DOHH2 (cell line): ENCODE measurements at regions not wholly inside any gene's neighbourhood (a gene's known extent, or its start where the extent isn't known, plus 50 kb on each side); places are given as distances from the start of the nearest gene placed in this dataset.

Experiments
- H3F3A ChIP-seq: fragments of 200-600 bp; sonication (generic), shearing (Covaris generic); 2 replicates; pipeline ENCODE4 v1.6.0; 2016; ENCODE audit warnings: antibody characterized with exemption, mild to moderate bottlenecking; ENCODE audit not compliant: control insufficient read depth, insufficient read depth
- H3K27ac ChIP-seq: fragments of 200-600 bp; sonication (generic); 2 replicates; pipeline ENCODE4 v1.5.1; 2014; ENCODE audit warnings: low read depth, mild to moderate bottlenecking, low read length, moderate library complexity
- H3K27me3 ChIP-seq: fragments of 200-600 bp; sonication (generic); 2 replicates; pipeline ENCODE4 v1.6.1; 2014; ENCODE audit warnings: mild to moderate bottlenecking, low read length, mixed read lengths; ENCODE audit not compliant: control insufficient read depth
- H3K36me3 ChIP-seq: fragments of 200-600 bp; sonication (generic); 2 replicates; pipeline ENCODE4 v1.6.1; 2014; ENCODE audit warnings: mild to moderate bottlenecking, low read length, moderate library complexity, mixed read lengths; ENCODE audit not compliant: control insufficient read depth
- H3K4me1 ChIP-seq: fragments of 200-600 bp; sonication (generic); 2 replicates; pipeline ENCODE4 v1.6.1; 2014; ENCODE audit warnings: mild to moderate bottlenecking, low read length, mixed read lengths; ENCODE audit not compliant: control insufficient read depth
- H3K4me2 ChIP-seq: fragments of 200-600 bp; sonication (generic); 2 replicates; pipeline ENCODE4 v1.6.0; 2014; ENCODE audit warnings: mild to moderate bottlenecking, low read length, moderate library complexity
- H3K4me3 ChIP-seq: fragments of 200-600 bp; sonication (generic); 2 replicates; pipeline ENCODE4 v1.5.1; 2014; ENCODE audit warnings: mild to moderate bottlenecking, low read length, mixed read lengths
- H3K79me2 ChIP-seq: fragments of 200-600 bp; sonication (generic); 2 replicates; pipeline ENCODE4 v1.6.1; 2014; ENCODE audit warnings: mild to moderate bottlenecking, low read length, mixed read lengths; ENCODE audit not compliant: control insufficient read depth
- H3K9me2 ChIP-seq: fragments of 200-600 bp; sonication (generic); replicated peaks from 2 replicates; pipeline ENCODE4 v1.6.1; 2014; ENCODE audit warnings: mild to moderate bottlenecking, low read length, mixed read lengths; ENCODE audit not compliant: control insufficient read depth
- H3K9me3 ChIP-seq: fragments of 200-600 bp; sonication (generic); 2 replicates; pipeline ENCODE4 v1.6.1; 2014; ENCODE audit warnings: antibody characterized with exemption, low read length, mixed read lengths; ENCODE audit not compliant: control insufficient read depth, insufficient read depth
- H4K20me1 ChIP-seq: fragments of 200-600 bp; sonication (generic); 2 replicates; pipeline ENCODE4 v1.6.0; 2014; ENCODE audit warnings: low read depth, mild to moderate bottlenecking, antibody characterized with exemption, low read length, moderate library complexity; ENCODE audit not compliant: control insufficient read depth, insufficient read depth
- CTCF ChIP-seq: fragments of 200-600 bp; sonication (generic); IDR thresholded peaks from one replicate; pipeline ENCODE4 v1.5.1; 2014; ENCODE audit warnings: antibody characterized with exemption, mild to moderate bottlenecking, low read depth, low read length; ENCODE audit not compliant: poor library complexity, severe bottlenecking
- EZH2phosphoT487 ChIP-seq: fragments of 200-600 bp; sonication (generic); IDR thresholded peaks from 2 replicates; pipeline ENCODE4 v1.6.1; 2017; ENCODE audit warnings: borderline replicate concordance, mild to moderate bottlenecking, antibody characterized with exemption, low read length, moderate library complexity, mixed read lengths

- Histone ChIP-seq H3K9me3 (no peaks in the 10 kb centered on the region), H3K27ac (no peak overlapping the region), H3K27me3 (no peaks in the 10 kb centered on the region), H3K4me2 (no peak overlapping the region), H3K79me2 (no peaks in the 10 kb centered on the region), H3K36me3 (no peaks in the 10 kb centered on the region), H3K4me1 (no peaks in the 10 kb centered on the region), H3K4me3 (no peak overlapping the region), H4K20me1 (no peaks in the 10 kb centered on the region), H3F3A (no peaks in the 10 kb centered on the region), H3K9me2 (no peaks in the 10 kb centered on the region; the same call in 1 of the 2 replicates)
- TF ChIP-seq CTCF (no peak), EZH2phosphoT487 (no peak)
Measured at GRCh38 chr20:22789676-22790075, 205.3 kb upstream of the FOXA2 start.

- H3K4me3 ChIP-seq, result no peak overlapping the region
- H3K27me3 ChIP-seq, result no peaks in the 10 kb centered on the region
- H3K79me2 ChIP-seq, result no peaks in the 10 kb centered on the region
- no peak overlapping the region for H3K4me2 ChIP-seq
- no peaks in the 10 kb centered on the region for H3K36me3 ChIP-seq
- no peak for TF ChIP-seq EZH2phosphoT487
- TF ChIP-seq CTCF, result no peak
- no peaks in the 10 kb centered on the region for H4K20me1 ChIP-seq
- H3K9me2 ChIP-seq, result no peaks in the 10 kb centered on the region; the same call in 1 of the 2 replicates
- no peaks in the 10 kb centered on the region for H3K4me1 ChIP-seq
- H3K9me3 ChIP-seq, result no peaks in the 10 kb centered on the region
- H3F3A ChIP-seq, result no peaks in the 10 kb centered on the region
- no peak overlapping the region for H3K27ac ChIP-seq
Measured at GRCh38 chr20:22791396-22791795, 207.0 kb upstream of the FOXA2 start.

- Histone ChIP-seq H3K9me2 (no peaks in the 10 kb centered on the region; the same call in 1 of the 2 replicates), H3K27me3 (no peaks in the 10 kb centered on the region), H3K79me2 (no peaks in the 10 kb centered on the region), H3K27ac (no peak overlapping the region), H3K36me3 (no peaks in the 10 kb centered on the region), H3K4me2 (no peak overlapping the region), H3K9me3 (no peaks in the 10 kb centered on the region), H3F3A (no peaks in the 10 kb centered on the region), H3K4me3 (no peak overlapping the region), H4K20me1 (no peaks in the 10 kb centered on the region), H3K4me1 (no peaks in the 10 kb centered on the region)
- TF ChIP-seq CTCF (no peak), EZH2phosphoT487 (no peak)
Measured at GRCh38 chr20:22791877-22792525, 207.6 kb upstream of the FOXA2 start.
